ENCODE measurements at regions not wholly inside any gene's neighbourhood (a gene's known extent, or its start where the extent isn't known, plus 50 kb on each side); places are given as distances from the start of the nearest gene placed in this dataset.

- no peak for TF ChIP-seq EP300 (IDR thresholded peaks at IDR 0.05; ENCODE audit: low read depth)
- no peak for TF ChIP-seq POLR2A (IDR thresholded peaks at IDR 0.05)
Observed at GRCh38 chr7:35398518-35398917, 144.6 kb upstream of the TBX20 start.

All from transverse colon (tissue), 1 donor.